ENCODE measurements at regions not wholly inside any gene's neighbourhood (a gene's known extent, or its start where the extent isn't known, plus 50 kb on each side); places are given as distances from the start of the nearest gene placed in this dataset.

- H3K9me3 ChIP-seq (ENCODE audit: low read depth, low read length, poor library complexity, severe bottlenecking), result no peaks in the 10 kb centered on the region
- DNase-seq (ENCODE audit: low spot score), result no peak
- H3K4me3 ChIP-seq (ENCODE audit: low read depth, low read length, poor library complexity, severe bottlenecking), result no peak overlapping the region
- BruUV-seq (replicated peaks), result no TSS peak
- no peaks in the 10 kb centered on the region for H3K27me3 ChIP-seq (replicated peaks; ENCODE audit: insufficient read depth, low read depth, low read length, poor library complexity)
- no peak for TF ChIP-seq EZH2 (IDR thresholded peaks at IDR 0.05; ENCODE audit: borderline replicate concordance, low read depth, low read length, poor library complexity, severe bottlenecking)
- TF ChIP-seq, protein P1, sequence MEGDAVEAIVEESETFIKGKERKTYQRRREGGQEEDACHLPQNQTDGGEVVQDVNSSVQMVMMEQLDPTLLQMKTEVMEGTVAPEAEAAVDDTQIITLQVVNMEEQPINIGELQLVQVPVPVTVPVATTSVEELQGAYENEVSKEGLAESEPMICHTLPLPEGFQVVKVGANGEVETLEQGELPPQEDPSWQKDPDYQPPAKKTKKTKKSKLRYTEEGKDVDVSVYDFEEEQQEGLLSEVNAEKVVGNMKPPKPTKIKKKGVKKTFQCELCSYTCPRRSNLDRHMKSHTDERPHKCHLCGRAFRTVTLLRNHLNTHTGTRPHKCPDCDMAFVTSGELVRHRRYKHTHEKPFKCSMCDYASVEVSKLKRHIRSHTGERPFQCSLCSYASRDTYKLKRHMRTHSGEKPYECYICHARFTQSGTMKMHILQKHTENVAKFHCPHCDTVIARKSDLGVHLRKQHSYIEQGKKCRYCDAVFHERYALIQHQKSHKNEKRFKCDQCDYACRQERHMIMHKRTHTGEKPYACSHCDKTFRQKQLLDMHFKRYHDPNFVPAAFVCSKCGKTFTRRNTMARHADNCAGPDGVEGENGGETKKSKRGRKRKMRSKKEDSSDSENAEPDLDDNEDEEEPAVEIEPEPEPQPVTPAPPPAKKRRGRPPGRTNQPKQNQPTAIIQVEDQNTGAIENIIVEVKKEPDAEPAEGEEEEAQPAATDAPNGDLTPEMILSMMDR (conservative IDR thresholded peaks at IDR 0.05; ENCODE audit: low read depth, low read length), result no peak
- intact Hi-C loops (cut with micrococcal nuclease; ENCODE audit: unreplicated experiment), result no loop called here
- H3K4me1 ChIP-seq (ENCODE audit: insufficient read depth, low read length, poor library complexity, severe bottlenecking), result no peaks in the 10 kb centered on the region
- CTCF ChIA-PET, result no interaction called here
- no peak overlapping the region for H3K27ac ChIP-seq (ENCODE audit: low read depth, low read length, poor library complexity, severe bottlenecking)
- no peaks in the 10 kb centered on the region for H3K36me3 ChIP-seq (ENCODE audit: insufficient read depth, low read length, poor library complexity, severe bottlenecking)
- POLR2A ChIA-PET (ENCODE audit: low non-redundant PET), result no interaction called here
Observed at GRCh38 chr10:110429301-110429700, 68.4 kb upstream of the DUSP5 start.

DNA sequence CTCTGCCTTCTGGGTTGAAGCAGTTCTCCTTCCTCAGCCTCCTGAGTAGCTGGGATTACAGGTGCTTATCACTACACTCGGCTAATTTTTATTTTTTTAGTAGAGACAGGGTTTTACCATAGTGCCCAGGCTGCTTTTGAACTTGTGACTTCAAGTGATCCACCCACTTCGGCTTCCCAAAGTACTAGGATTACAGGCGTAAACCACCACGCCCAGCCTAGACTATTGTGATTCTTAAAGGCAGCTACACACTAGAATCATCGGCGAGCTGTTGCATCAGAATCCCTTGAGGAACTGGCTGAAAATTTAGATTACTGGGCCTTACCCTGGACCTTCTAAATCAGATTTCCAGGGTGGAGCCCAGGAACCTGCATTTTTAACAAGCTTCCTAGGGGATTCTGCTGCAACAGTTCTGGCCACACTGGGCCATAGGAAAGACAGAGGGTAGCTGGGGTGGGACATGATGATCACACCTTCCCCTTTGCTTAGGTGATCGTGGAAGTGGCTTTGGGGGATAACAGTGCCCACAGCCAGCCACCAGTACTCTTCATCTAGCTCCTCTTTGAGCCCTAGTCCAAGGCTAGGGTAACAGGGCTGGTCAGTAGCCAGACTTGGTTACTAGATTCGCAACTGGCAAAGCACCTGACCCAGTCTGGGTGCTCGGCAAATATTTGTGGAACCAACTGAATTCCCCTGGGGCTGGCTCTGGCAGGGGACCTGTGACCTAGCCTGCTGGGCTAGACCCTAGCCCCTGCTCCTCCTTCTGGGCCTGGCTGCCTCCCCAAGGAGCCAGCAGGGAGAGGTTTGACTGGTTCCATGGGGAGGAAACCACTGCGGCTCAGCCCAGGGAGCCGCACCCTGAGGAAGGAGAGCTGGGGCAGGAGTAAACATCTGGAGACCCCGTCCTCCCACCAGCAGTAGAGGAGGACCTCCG lies 67.1 kb upstream of the DUSP5 start:
- intact Hi-C loops (cut with micrococcal nuclease; ENCODE audit: unreplicated experiment), result no loop called here
- no TSS peak for BruUV-seq (replicated peaks)
- ChIA-PET CTCF (no interaction called here), POLR2A (ENCODE audit: low non-redundant PET) (no interaction called here)
- Histone ChIP-seq H3K4me3 (ENCODE audit: low read depth, low read length, poor library complexity, severe bottlenecking) (no peak overlapping the region), H3K36me3 (ENCODE audit: insufficient read depth, low read length, poor library complexity, severe bottlenecking) (no peaks in the 10 kb centered on the region), H3K27ac (ENCODE audit: low read depth, low read length, poor library complexity, severe bottlenecking) (no peak overlapping the region), H3K27me3 (replicated peaks; ENCODE audit: insufficient read depth, low read depth, low read length, poor library complexity) (no peaks in the 10 kb centered on the region), H3K9me3 (ENCODE audit: low read depth, low read length, poor library complexity, severe bottlenecking) (no peaks in the 10 kb centered on the region), H3K4me1 (ENCODE audit: insufficient read depth, low read length, poor library complexity, severe bottlenecking) (no peaks in the 10 kb centered on the region)
- TF ChIP-seq EZH2 (IDR thresholded peaks at IDR 0.05; ENCODE audit: borderline replicate concordance, low read depth, low read length, poor library complexity, severe bottlenecking), result no peak
- TF ChIP-seq, protein P1 (conservative IDR thresholded peaks at IDR 0.05; ENCODE audit: low read depth, low read length), result no peak
- DNase-seq (ENCODE audit: low spot score), result no peak

DNA sequence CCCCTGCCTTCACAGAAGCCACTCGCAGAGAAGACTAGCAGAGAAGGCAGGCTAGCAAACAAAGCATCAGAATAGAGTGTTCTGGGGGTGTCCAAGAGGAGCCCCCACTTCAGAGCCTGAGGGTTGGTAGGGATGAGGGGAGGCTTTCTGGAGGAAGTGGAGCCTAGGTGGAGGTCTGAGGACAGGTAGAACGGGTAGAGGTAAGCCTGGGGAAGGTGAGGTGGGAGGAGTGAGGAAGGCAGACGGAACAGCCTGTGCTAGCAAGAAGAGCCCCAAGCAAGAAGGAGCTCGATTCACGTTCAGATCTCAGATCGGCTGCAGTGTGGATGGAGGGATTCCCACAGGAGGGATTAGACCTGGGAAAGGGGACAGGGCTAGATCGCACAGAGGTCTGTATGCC lies 66.0 kb upstream of the DUSP5 start:
- ChIA-PET POLR2A (ENCODE audit: low non-redundant PET) (no interaction called here), CTCF (no interaction called here)
- H3K9me3 ChIP-seq (ENCODE audit: low read depth, low read length, poor library complexity, severe bottlenecking), result no peaks in the 10 kb centered on the region
- no peaks in the 10 kb centered on the region for H3K36me3 ChIP-seq (ENCODE audit: insufficient read depth, low read length, poor library complexity, severe bottlenecking)
- DNase-seq (ENCODE audit: low spot score), result no peak
- intact Hi-C loops (cut with micrococcal nuclease; ENCODE audit: unreplicated experiment), result no loop called here
- no peaks in the 10 kb centered on the region for H3K27me3 ChIP-seq (replicated peaks; ENCODE audit: insufficient read depth, low read depth, low read length, poor library complexity)
- TF ChIP-seq, protein P1 (conservative IDR thresholded peaks at IDR 0.05; ENCODE audit: low read depth, low read length), result no peak
- TF ChIP-seq EZH2 (IDR thresholded peaks at IDR 0.05; ENCODE audit: borderline replicate concordance, low read depth, low read length, poor library complexity, severe bottlenecking), result no peak
- no peak overlapping the region for H3K4me3 ChIP-seq (ENCODE audit: low read depth, low read length, poor library complexity, severe bottlenecking)
- no peak overlapping the region for H3K27ac ChIP-seq (ENCODE audit: low read depth, low read length, poor library complexity, severe bottlenecking)
- H3K4me1 ChIP-seq (ENCODE audit: insufficient read depth, low read length, poor library complexity, severe bottlenecking), result no peaks in the 10 kb centered on the region
- no TSS peak for BruUV-seq (replicated peaks)

All from A673 (cell line).